Progenitor cell of endocrine pancreas (in vitro differentiated cells): ENCODE measurements at regions not wholly inside any gene's neighbourhood (a gene's known extent, or its start where the extent isn't known, plus 50 kb on each side); places are given as distances from the start of the nearest gene placed in this dataset.

Experiments
- DNase-seq: peaks from one replicate; pipeline ENCODE4 v3.0.0; 2021; ENCODE audit warnings: low spot score; ENCODE audit not compliant: unreplicated experiment
- H3K27ac Mint-ChIP-seq: 2 replicates; pipeline ENCODE4 v1.8.0; 2021; ENCODE audit warnings: mild to moderate bottlenecking, moderate library complexity, mixed read lengths
- H3K27me3 Mint-ChIP-seq: 2 replicates; pipeline ENCODE4 v1.8.0; 2021; ENCODE audit warnings: mixed read lengths
- H3K36me3 Mint-ChIP-seq: 2 replicates; pipeline ENCODE4 v1.8.0; 2022; ENCODE audit warnings: mixed read lengths; ENCODE audit not compliant: insufficient read depth
- H3K4me1 Mint-ChIP-seq: 2 replicates; pipeline ENCODE4 v1.8.0; 2021; ENCODE audit warnings: low read depth, mixed read lengths
- H3K4me3 Mint-ChIP-seq: 2 replicates; pipeline ENCODE4 v1.8.0; 2021; ENCODE audit warnings: low read depth, mild to moderate bottlenecking, moderate library complexity, mixed read lengths
- H3K9me3 Mint-ChIP-seq: 2 replicates; pipeline ENCODE4 v1.8.0; 2021; ENCODE audit warnings: low read depth, mixed read lengths
- TF ChIP-seq, protein P1 (sequence below): fragments of 200-600 bp; sonication (generic); IDR thresholded peaks from one replicate; pipeline ENCODE4 v1.5.0; 2021; ENCODE audit warnings: antibody characterized with exemption, mild to moderate bottlenecking; ENCODE audit not compliant: unreplicated experiment

DNA sequence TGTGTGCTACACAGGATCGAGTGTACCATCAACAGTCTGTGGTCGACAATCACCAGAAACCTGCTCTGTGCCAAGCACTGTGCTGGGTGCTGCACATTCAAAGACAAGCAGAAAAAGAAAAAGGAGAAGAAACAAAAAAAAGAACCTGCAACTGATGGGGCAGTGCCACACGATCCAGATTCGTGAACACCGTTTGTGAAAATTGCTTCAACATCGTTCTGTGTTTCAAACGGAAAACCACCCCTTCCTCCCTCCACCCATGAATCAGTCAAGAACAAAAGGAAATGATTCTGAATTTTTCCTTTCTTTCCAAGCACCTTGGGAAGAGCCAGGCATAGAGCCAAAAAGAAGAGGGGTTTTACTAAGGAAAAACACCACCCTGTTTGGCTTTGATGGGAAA, 129.2 kb upstream of the ARID1B start:
- TF ChIP-seq, protein P1, sequence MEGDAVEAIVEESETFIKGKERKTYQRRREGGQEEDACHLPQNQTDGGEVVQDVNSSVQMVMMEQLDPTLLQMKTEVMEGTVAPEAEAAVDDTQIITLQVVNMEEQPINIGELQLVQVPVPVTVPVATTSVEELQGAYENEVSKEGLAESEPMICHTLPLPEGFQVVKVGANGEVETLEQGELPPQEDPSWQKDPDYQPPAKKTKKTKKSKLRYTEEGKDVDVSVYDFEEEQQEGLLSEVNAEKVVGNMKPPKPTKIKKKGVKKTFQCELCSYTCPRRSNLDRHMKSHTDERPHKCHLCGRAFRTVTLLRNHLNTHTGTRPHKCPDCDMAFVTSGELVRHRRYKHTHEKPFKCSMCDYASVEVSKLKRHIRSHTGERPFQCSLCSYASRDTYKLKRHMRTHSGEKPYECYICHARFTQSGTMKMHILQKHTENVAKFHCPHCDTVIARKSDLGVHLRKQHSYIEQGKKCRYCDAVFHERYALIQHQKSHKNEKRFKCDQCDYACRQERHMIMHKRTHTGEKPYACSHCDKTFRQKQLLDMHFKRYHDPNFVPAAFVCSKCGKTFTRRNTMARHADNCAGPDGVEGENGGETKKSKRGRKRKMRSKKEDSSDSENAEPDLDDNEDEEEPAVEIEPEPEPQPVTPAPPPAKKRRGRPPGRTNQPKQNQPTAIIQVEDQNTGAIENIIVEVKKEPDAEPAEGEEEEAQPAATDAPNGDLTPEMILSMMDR, result no peak
- Mint-ChIP-seq H3K4me3 (no peak overlapping the region), H3K36me3 (peaks cover 1% of the 10 kb centered on the region), H3K27ac (peak overlapping the region; percentile 32), H3K27me3 (peaks cover 5% of the 10 kb centered on the region), H3K9me3 (no peaks in the 10 kb centered on the region), H3K4me1 (peaks cover 6% of the 10 kb centered on the region)
- DNase-seq, result no peak

DNA sequence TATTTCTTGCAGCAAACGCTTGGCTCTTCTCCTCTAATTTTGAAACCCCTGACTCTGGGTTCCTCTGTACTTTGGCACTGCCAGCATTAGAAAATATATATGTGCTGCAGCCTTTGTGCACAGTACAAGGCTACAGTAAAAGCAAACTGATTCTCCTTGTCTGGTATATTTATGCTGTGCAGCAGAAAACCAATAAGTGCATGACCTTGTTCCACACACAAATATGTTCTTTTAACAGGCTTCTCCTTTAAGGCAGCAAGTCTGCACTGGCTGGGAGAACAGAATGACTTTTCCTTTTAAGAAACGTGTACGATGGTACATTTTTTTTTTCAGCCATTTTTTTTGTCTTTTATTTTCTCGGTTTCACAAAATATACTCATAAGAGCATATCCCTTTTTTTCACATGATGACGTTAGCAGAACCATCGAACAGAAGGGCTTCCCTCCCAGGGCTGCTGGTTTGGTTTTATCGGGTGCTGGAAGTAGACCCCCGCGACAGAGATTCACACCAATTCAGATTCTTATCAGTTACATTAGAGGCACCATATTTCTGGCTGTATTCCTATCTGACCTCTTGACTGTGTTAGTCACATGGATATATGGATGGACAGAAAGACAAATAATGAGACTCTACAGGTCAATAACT, 129.9 kb upstream of the ARID1B start:
- DNase-seq, result no peak
- no peaks in the 10 kb centered on the region for H3K27me3 Mint-ChIP-seq
- no peak overlapping the region for H3K4me3 Mint-ChIP-seq
- H3K27ac Mint-ChIP-seq, result no peak overlapping the region
- TF ChIP-seq, protein P1, result no peak
- H3K9me3 Mint-ChIP-seq, result no peaks in the 10 kb centered on the region
- no peaks in the 10 kb centered on the region for H3K36me3 Mint-ChIP-seq
- H3K4me1 Mint-ChIP-seq, result peaks cover 6% of the 10 kb centered on the region

DNA sequence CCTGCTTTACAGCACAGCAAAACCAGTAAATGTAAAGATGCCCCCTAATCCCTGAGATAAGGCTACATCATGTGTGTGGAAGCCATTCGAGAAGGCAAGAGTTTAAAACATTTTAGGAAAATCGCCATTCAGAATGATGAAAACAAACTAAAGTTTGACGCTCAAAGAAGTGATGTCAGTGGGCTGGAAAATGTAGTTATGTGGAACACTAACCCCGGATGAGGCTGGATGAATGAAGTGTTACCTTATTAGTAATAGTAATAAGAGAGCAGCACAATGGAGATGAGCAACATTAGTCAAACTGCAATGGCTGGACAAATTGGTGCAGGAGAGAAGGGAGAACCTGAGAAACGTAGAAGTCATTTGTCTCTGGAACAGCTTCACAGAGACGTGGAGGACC, 130.7 kb upstream of the ARID1B start:
- H3K4me1 Mint-ChIP-seq, result peaks cover 6% of the 10 kb centered on the region
- TF ChIP-seq, protein P1, result no peak
- no peak overlapping the region for H3K27ac Mint-ChIP-seq
- H3K4me3 Mint-ChIP-seq, result no peak overlapping the region
- no peak for DNase-seq
- H3K36me3 Mint-ChIP-seq, result no peaks in the 10 kb centered on the region
- no peaks in the 10 kb centered on the region for H3K9me3 Mint-ChIP-seq
- H3K27me3 Mint-ChIP-seq, result no peaks in the 10 kb centered on the region

DNA sequence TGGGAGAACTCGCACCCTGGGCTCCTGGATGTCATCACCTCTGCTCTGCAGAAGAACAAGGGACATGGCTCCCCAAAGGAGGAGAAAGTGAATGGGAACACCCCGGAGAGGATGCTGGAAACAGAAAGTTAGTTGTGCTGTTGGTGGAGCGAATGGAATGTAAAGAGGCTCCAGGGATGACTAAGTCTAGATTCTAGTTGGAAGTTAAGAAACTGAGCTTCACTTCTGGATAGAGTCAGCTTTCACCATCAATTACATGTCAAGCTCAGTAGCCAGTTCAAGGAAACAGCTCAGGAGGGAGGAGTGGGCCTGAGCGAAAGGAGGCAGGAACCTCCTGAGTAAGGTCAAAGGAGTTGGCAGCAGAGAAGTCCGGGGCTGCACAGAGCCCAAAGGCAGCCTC, 132.1 kb upstream of the ARID1B start:
- no peak for DNase-seq
- Mint-ChIP-seq H3K36me3 (no peaks in the 10 kb centered on the region), H3K4me1 (peaks cover 6% of the 10 kb centered on the region), H3K9me3 (no peaks in the 10 kb centered on the region), H3K27ac (no peak overlapping the region), H3K27me3 (no peaks in the 10 kb centered on the region), H3K4me3 (no peak overlapping the region)
- TF ChIP-seq, protein P1, result no peak

DNA sequence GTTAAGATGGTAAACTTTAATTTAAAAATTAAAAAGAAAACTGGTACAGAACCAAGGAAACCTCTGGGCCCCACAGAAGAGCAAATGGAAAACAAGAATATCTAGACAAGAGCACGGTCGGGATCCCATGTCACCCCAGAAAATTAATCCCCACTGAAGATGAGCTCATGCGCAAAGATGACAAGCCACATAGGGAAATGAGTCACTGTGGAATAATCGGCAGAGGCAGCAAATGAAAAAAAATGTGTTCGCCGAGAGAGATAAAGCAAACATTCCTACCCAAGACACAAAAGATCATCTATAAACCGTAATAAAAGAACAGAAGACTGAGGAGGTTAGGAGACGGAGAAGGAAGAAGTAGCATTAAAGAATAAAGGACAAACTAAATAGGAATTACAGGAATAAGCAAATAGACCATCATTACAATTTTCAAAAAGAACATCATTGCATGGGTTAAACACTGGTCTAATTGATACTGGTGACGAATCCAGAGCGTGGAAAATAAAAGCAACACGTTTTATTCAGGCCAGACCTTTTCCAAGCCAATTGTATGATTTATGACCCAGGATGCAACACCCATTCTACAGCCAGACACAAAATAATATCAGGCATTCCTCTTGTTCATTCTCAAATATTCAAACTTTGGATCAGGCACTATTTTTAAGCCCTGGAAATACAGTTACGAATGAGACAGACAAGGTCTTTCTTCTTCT, 138.0 kb upstream of the ARID1B start:
- TF ChIP-seq, protein P1, result no peak
- no peak overlapping the region for H3K4me3 Mint-ChIP-seq

More for the DNA sequence above, 138.0 kb upstream of the ARID1B start:
- H3K4me1 Mint-ChIP-seq, result peaks cover 10% of the 10 kb centered on the region
- no peak for DNase-seq
- no peaks in the 10 kb centered on the region for H3K36me3 Mint-ChIP-seq
- no peak overlapping the region for H3K27ac Mint-ChIP-seq
- no peaks in the 10 kb centered on the region for H3K9me3 Mint-ChIP-seq
- H3K27me3 Mint-ChIP-seq, result no peaks in the 10 kb centered on the region
